ENCODE measurements at regions not wholly inside any gene's neighbourhood (a gene's known extent, or its start where the extent isn't known, plus 50 kb on each side); places are given as distances from the start of the nearest gene placed in this dataset.

- TF ChIP-seq CTCF (IDR thresholded peaks at IDR 0.05; ENCODE audit: insufficient read depth, low read length, poor library complexity, severe bottlenecking) = no peak
- no peak for TF ChIP-seq EZH2phosphoT487 (conservative IDR thresholded peaks at IDR 0.05; ENCODE audit: low read length)
Measured at GRCh38 chr7:54823776-54824175, 64.8 kb upstream of the SEC61G start.

Measured in SU-DHL-6 (cell line).